IMR-90 (cell line): ENCODE measurements at regions not wholly inside any gene's neighbourhood (a gene's known extent, or its start where the extent isn't known, plus 50 kb on each side); places are given as distances from the start of the nearest gene placed in this dataset.

Source experiments
- ATAC-seq: fragments of 200-7000 bp; cut with Tn5 transposase; 2 replicates; pipeline ENCODE4 v1.9.1; 2020; ENCODE audit warnings: low read depth, mild to moderate bottlenecking, moderate library complexity
- BruUV-seq: library from RNA; stranded (reverse); fragments of 400-500 nt; replicated peaks from 2 replicates; lab custom pipeline; 2021; lab: Mats Ljungman, UMichigan
- CTCF ChIA-PET: fragments of 300-600 bp; formaldehyde crosslinking; extraction: SDS; loops from one replicate; lab custom pipeline; 2021; ENCODE audit warnings: antibody characterized with exemption; lab: Yijun Ruan, JAX
- POLR2A ChIA-PET: fragments of 300-600 bp; sonication (Branson Sonifier 250); formaldehyde crosslinking; loops from one replicate; lab custom pipeline; 2022; ENCODE audit warnings: antibody characterized with exemption; ENCODE audit not compliant: unreplicated experiment; lab: Charles Lee
- DNase-seq: peaks from one replicate; pipeline ENCODE4 v3.0.0; 2013
- H2AFZ ChIP-seq: replicated peaks from 2 replicates; pipeline ENCODE3; 2013; ENCODE audit warnings: low read length, mild to moderate bottlenecking; ENCODE audit not compliant: poor library complexity
- H2AK5ac ChIP-seq: 2 replicates; pipeline ENCODE4 v1.6.1; 2013; ENCODE audit warnings: low read depth, low read length, inconsistent platforms
- H2AK9ac ChIP-seq: replicated peaks from 2 replicates; pipeline ENCODE3; 2013; ENCODE audit warnings: mild to moderate bottlenecking, low read depth, low read length, moderate library complexity; ENCODE audit not compliant: poor library complexity
- H2BK120ac ChIP-seq: 2 replicates; pipeline ENCODE4 v1.6.1; 2013; ENCODE audit warnings: low read depth, low read length, inconsistent platforms
- H2BK15ac ChIP-seq: 3 replicates; pipeline ENCODE4 v1.6.1; 2013; ENCODE audit warnings: low read depth, low read length, inconsistent platforms
- H2BK20ac ChIP-seq: 2 replicates; pipeline ENCODE4 v1.6.1; 2013; ENCODE audit warnings: low read depth, mild to moderate bottlenecking, inconsistent platforms, low read length, moderate library complexity
- H2BK5ac ChIP-seq: 2 replicates; pipeline ENCODE4 v1.6.1; 2013; ENCODE audit warnings: mild to moderate bottlenecking, low read depth, low read length, inconsistent platforms; ENCODE audit not compliant: poor library complexity, severe bottlenecking
- H3K14ac ChIP-seq: replicated peaks from 2 replicates; pipeline ENCODE4 v1.6.1; 2013; ENCODE audit warnings: low read depth, low read length, inconsistent platforms
- H3K18ac ChIP-seq: 2 replicates; pipeline ENCODE4 v1.6.1; 2013; ENCODE audit warnings: low read depth, low read length, control low read depth
- H3K23ac ChIP-seq: 2 replicates; pipeline ENCODE4 v1.6.1; 2013; ENCODE audit warnings: low read depth, low read length, inconsistent platforms
- H3K27ac ChIP-seq: 2 replicates; pipeline ENCODE4 v1.5.1; 2013; ENCODE audit warnings: mild to moderate bottlenecking, control low read depth, low read length; ENCODE audit not compliant: insufficient read depth
- H3K27me3 ChIP-seq: 2 replicates; pipeline ENCODE4 v1.6.1; 2013; ENCODE audit warnings: low read length; ENCODE audit not compliant: control insufficient read depth, insufficient read depth
- H3K36me3 ChIP-seq: 2 replicates; pipeline ENCODE4 v1.6.1; 2013; ENCODE audit warnings: low read length, mixed read lengths; ENCODE audit not compliant: control insufficient read depth, insufficient read depth
- H3K4ac ChIP-seq: 2 replicates; pipeline ENCODE4 v1.6.1; 2013; ENCODE audit warnings: low read depth, low read length, inconsistent platforms
- H3K4me1 ChIP-seq: 2 replicates; pipeline ENCODE4 v1.6.1; 2013; ENCODE audit warnings: low read length, mixed read lengths; ENCODE audit not compliant: control insufficient read depth, insufficient read depth
- H3K4me2 ChIP-seq: 2 replicates; pipeline ENCODE4 v1.6.1; 2013; ENCODE audit warnings: low read depth, mild to moderate bottlenecking, control low read depth, low read length, moderate library complexity
- H3K4me3 ChIP-seq: 2 replicates; pipeline ENCODE4 v1.5.1; 2013; ENCODE audit warnings: low read depth, mild to moderate bottlenecking, control low read depth, low read length, moderate library complexity; ENCODE audit not compliant: insufficient read depth
- H3K56ac ChIP-seq: 2 replicates; pipeline ENCODE4 v1.6.1; 2013; ENCODE audit warnings: low read length, inconsistent platforms; ENCODE audit not compliant: insufficient read depth; ENCODE audit errors: extremely low read depth
- H3K79me1 ChIP-seq, 2 experiments: 2 replicates each; pipeline ENCODE4 v1.6.1; 2013; ENCODE audit warnings: low read length in 2 of 2, inconsistent platforms in 1 of 2, low read depth in 1 of 2
- H3K9ac ChIP-seq: 2 replicates; pipeline ENCODE4 v1.6.1; 2013; ENCODE audit warnings: low read depth, low read length, control low read depth
- H3K9me1 ChIP-seq: 2 replicates; pipeline ENCODE4 v1.6.1; 2013; ENCODE audit warnings: low read length, inconsistent platforms; ENCODE audit not compliant: insufficient read depth
- H3K9me3 ChIP-seq: 2 replicates; pipeline ENCODE4 v1.6.1; 2013; ENCODE audit warnings: low read length; ENCODE audit not compliant: control insufficient read depth, insufficient read depth
- H4K20me1 ChIP-seq: 2 replicates; pipeline ENCODE4 v1.6.1; 2013; ENCODE audit warnings: low read length, inconsistent platforms; ENCODE audit not compliant: insufficient read depth
- H4K5ac ChIP-seq: 2 replicates; pipeline ENCODE4 v1.6.1; 2013; ENCODE audit warnings: mild to moderate bottlenecking, low read depth, low read length, control low read depth
- H4K8ac ChIP-seq, 2 experiments: 2 replicates each; pipeline ENCODE4 v1.6.1; 2013; ENCODE audit warnings: low read depth in 2 of 2, low read length in 2 of 2, control low read depth in 1 of 2, inconsistent platforms in 1 of 2
- H4K91ac ChIP-seq: 2 replicates; pipeline ENCODE4 v1.6.1; 2013; ENCODE audit warnings: low read depth, low read length, inconsistent platforms; ENCODE audit not compliant: insufficient read depth
- MAZ ChIP-seq: IDR thresholded peaks from 2 replicates; pipeline ENCODE4 v1.6.1; 2012; ENCODE audit warnings: low read depth, mild to moderate bottlenecking, low read length, improper control_type of control experiment, moderate library complexity, borderline replicate concordance
- RCOR1 ChIP-seq: IDR thresholded peaks from 2 replicates; pipeline ENCODE4 v1.6.1; 2012; ENCODE audit warnings: mild to moderate bottlenecking, low read length, improper control_type of control experiment; ENCODE audit not compliant: insufficient replicate concordance
- WGBS, 2 experiments: methylation state at CpG; one replicate each; pipeline versions ENCODE4 v1.1.5 to v1.1.7; 2013; ENCODE audit warnings: missing lambda C conversion rate in 2 of 2; ENCODE audit not compliant: insufficient read length in 1 of 2; ENCODE audit errors: extremely low coverage in 2 of 2; 5-methylcytosine and 5-hydroxymethylcytosine counted together
- dilution Hi-C: fragments of 300-500 bp; cut with HindIII; formaldehyde crosslinking; loops from one replicate; pipeline ENCODE4 v1.14.3; 2018; ENCODE audit warnings: low sequenced_read_pairs; ENCODE audit not compliant: unreplicated experiment
- in situ Hi-C: fragments of 300-500 bp; cut with MboI; formaldehyde crosslinking; loops from 3 replicates; pipeline ENCODE4 v1.14.3; 2019; ENCODE audit warnings: low sequenced_read_pairs, inconsistent platforms, mixed read lengths
- intact Hi-C: fragments of 100-400 bp; cut with micrococcal nuclease; formaldehyde crosslinking; loops from 2 replicates; pipeline ENCODE4 v1.10.0; 2022

DNA sequence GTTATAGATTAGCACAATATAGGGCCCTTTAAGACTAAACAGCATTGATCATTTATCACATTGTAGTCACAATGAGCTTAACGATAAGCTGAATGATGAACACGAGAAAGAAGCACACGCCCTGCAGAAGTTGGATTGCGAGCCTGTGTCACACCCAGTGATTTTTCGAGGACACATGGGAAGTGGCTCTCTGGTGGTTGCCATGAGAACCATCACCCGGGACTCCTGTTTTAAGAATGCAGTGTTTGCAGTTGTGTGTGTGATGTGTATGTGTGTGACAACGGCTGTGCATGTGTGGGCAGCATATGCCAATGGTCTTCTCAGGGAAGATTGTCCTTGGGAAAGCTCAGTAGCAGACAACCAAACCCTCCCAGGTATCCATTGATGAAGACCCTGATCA lies 69.2 kb downstream of the PDCL3 start:
- CTCF ChIA-PET = no interaction called here
- Histone ChIP-seq H2BK120ac (no peak overlapping the region), H3K9me1 (no peaks in the 10 kb centered on the region), H3K27me3 (peaks cover 33% of the 10 kb centered on the region), H4K8ac (no peak overlapping the region), H3K4me3 (no peak overlapping the region), H2AK9ac (no peak overlapping the region), H3K18ac (no peak overlapping the region), H3K79me1 (no peaks in the 10 kb centered on the region), H3K23ac (no peak overlapping the region), H2AFZ (no peak overlapping the region), H4K91ac (no peak overlapping the region), H3K36me3 (no peaks in the 10 kb centered on the region), H2BK5ac (no peak overlapping the region), H4K20me1 (no peaks in the 10 kb centered on the region), H3K4me2 (no peak overlapping the region), H3K27ac (no peak overlapping the region), H2BK20ac (no peak overlapping the region), H2BK15ac (no peak overlapping the region), H3K4me1 (no peaks in the 10 kb centered on the region), H3K4ac (no peak overlapping the region), H3K9ac (no peak overlapping the region), H4K5ac (no peak overlapping the region), H3K14ac (no peak overlapping the region), H3K56ac (no peak overlapping the region), H3K9me3 (no peaks in the 10 kb centered on the region), H2AK5ac (no peak overlapping the region)
- DNase-seq (no peak), ATAC-seq (no peak)
- dilution Hi-C loops (no loop called here), in situ Hi-C loops (no loop called here), intact Hi-C loops (no loop called here)
- no peak for TF ChIP-seq RCOR1
- TF ChIP-seq MAZ = no peak
- BruUV-seq = no TSS peak
- POLR2A ChIA-PET = no interaction called here
- WGBS, 2 experiments = 70% methylated on average over 4 of the region's 7 CpGs; no CpG with 5 or more reads in 1 of the 2 experiments
